ENCODE measurements at regions not wholly inside any gene's neighbourhood (a gene's known extent, or its start where the extent isn't known, plus 50 kb on each side); places are given as distances from the start of the nearest gene placed in this dataset.

DNA sequence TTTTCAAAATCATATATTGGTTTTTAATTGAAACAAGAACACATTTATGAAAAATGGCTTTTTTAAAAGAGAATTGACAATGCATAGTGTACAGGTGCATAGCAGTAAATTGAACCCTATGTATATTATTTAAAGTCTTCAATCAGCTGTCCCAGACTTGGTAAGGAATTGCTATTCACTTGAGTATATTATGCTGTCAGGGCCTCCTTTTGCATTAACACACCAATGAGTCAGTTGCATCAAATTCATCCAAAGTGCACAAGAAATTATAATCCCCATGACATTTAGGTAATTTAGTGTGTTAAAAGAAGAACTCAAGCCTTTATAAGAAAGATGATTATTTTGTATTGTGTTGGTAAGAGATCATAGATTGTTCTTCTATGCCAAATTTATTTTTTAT, 748.8 kb upstream of the RIOK2 start:
- intact Hi-C loops (cut with DNase I): no loop called here
- Histone ChIP-seq H3K27me3 (no peaks in the 10 kb centered on the region), H3K9me3 (peaks cover 0 to 5% (median 0%) of the 10 kb centered on the region in 11 donors), H3K27ac (no peak overlapping the region), H3K4me1 (peaks cover 0 to 3% (median 0%) of the 10 kb centered on the region in 9 donors), H3K36me3 (no peaks in the 10 kb centered on the region), H3K4me3 (no peak overlapping the region)
- TF ChIP-seq, protein P1, sequence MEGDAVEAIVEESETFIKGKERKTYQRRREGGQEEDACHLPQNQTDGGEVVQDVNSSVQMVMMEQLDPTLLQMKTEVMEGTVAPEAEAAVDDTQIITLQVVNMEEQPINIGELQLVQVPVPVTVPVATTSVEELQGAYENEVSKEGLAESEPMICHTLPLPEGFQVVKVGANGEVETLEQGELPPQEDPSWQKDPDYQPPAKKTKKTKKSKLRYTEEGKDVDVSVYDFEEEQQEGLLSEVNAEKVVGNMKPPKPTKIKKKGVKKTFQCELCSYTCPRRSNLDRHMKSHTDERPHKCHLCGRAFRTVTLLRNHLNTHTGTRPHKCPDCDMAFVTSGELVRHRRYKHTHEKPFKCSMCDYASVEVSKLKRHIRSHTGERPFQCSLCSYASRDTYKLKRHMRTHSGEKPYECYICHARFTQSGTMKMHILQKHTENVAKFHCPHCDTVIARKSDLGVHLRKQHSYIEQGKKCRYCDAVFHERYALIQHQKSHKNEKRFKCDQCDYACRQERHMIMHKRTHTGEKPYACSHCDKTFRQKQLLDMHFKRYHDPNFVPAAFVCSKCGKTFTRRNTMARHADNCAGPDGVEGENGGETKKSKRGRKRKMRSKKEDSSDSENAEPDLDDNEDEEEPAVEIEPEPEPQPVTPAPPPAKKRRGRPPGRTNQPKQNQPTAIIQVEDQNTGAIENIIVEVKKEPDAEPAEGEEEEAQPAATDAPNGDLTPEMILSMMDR (IDR thresholded peaks at IDR 0.05): no peak
- ATAC-seq (no peak), DNase-seq (no peak)

DNA sequence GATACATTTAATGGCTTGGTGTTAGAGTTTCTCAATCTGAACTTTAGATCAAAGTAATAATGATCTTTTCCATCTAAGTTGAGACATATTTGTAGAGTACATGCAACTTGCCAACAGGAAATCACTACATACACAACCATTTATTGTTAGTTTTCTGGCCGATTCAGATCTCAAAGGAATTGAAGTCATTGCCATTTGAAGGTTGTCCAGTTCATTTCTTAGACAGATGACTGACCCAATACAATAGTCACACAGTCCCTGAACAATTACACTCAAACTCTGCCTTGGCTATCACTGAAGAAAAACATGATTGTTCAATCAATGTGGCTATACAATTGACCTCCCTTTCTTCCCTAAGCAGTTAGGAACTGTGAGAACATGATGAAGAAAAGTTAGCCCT, 753.2 kb upstream of the RIOK2 start:
- intact Hi-C loops (cut with DNase I): no loop called here
- Histone ChIP-seq H3K4me3 (no peak overlapping the region), H3K36me3 (no peaks in the 10 kb centered on the region)

DNA sequence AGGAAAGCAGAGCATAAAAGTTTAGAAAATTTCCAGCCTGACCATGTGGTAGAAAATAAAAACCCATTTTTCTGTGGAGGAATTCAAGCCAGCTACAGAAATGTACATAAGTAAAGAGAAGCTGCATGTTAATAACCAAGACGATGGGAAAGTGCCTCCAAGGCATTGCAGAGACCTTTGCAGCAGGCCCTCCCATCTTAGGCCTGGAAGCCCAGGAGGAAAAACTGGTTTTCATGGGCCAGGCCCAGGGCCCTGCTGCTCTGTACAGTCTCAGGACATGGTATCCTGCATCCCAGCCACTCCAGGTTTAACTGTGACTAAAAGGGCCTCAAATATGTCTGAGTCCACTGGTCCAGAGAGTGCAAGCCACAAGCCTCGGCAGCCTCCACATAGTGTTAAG, 754.8 kb upstream of the RIOK2 start:
- no peaks in the 10 kb centered on the region for H3K36me3 ChIP-seq
- H3K27me3 ChIP-seq: no peaks in the 10 kb centered on the region
- WGBS, 2 donors: 86 to 91% methylated on average over 2 of the region's 2 CpGs
- intact Hi-C loops (cut with DNase I): no loop called here
- H3K9me3 ChIP-seq: peaks cover 0 to 9% (median 0%) of the 10 kb centered on the region in 11 donors
- H3K27ac ChIP-seq: no peak overlapping the region
- TF ChIP-seq, protein P1 (IDR thresholded peaks at IDR 0.05): no peak
- peaks cover 0 to 3% (median 0%) of the 10 kb centered on the region in 9 donors for H3K4me1 ChIP-seq
- ATAC-seq (no peak), DNase-seq (no peak)
- no peak overlapping the region for H3K4me3 ChIP-seq

More for the DNA sequence above, 753.2 kb upstream of the RIOK2 start:
- TF ChIP-seq, protein P1 (IDR thresholded peaks at IDR 0.05): no peak
- 32 to 45% methylated on average over 1 of the region's 1 CpG for WGBS, 2 donors
- Histone ChIP-seq H3K27ac (no peak overlapping the region), H3K9me3 (peaks cover 0 to 9% (median 0%) of the 10 kb centered on the region in 11 donors), H3K27me3 (no peaks in the 10 kb centered on the region), H3K4me1 (peaks cover 0 to 3% (median 0%) of the 10 kb centered on the region in 9 donors)
- no peak for DNase-seq
- ATAC-seq: no peak

DNA sequence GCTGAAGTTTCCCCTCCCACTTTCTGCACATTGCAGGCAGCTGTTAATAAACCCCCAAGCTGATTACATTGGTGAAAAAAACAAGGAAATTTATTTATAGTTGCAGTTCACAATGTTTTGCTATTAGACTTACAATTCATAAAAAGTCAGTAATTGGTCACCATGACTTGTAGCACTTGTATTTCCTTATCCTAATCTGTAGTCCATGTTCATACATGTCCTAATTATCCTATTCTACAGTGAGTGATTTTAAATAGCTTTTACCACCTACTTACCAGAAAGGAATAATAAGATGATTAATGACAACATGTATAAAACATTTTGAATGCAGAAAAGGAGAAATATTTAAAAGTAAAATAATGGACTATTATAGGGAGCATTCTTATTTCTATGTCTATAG, 760.0 kb upstream of the RIOK2 start:
- no peak overlapping the region for H3K4me3 ChIP-seq
- intact Hi-C loops (cut with DNase I): no loop called here
- ATAC-seq: no peak
- no peaks in the 10 kb centered on the region for H3K36me3 ChIP-seq
- TF ChIP-seq, protein P1 (IDR thresholded peaks at IDR 0.05): no peak
- no peak for DNase-seq
- no peaks in the 10 kb centered on the region for H3K4me1 ChIP-seq
- no peak overlapping the region for H3K27ac ChIP-seq
- H3K27me3 ChIP-seq: no peaks in the 10 kb centered on the region
- H3K9me3 ChIP-seq: peaks cover 0 to 9% (median 0%) of the 10 kb centered on the region in 11 donors
